GM18858 (cell line): ENCODE measurements at regions not wholly inside any gene's neighbourhood (a gene's known extent, or its start where the extent isn't known, plus 50 kb on each side); places are given as distances from the start of the nearest gene placed in this dataset.

Experiments
- ATAC-seq: cut with Tn5 transposase; IDR thresholded peaks from one replicate; pipeline ENCODE4 v1.9.1; 2021; ENCODE audit not compliant: unreplicated experiment

DNA sequence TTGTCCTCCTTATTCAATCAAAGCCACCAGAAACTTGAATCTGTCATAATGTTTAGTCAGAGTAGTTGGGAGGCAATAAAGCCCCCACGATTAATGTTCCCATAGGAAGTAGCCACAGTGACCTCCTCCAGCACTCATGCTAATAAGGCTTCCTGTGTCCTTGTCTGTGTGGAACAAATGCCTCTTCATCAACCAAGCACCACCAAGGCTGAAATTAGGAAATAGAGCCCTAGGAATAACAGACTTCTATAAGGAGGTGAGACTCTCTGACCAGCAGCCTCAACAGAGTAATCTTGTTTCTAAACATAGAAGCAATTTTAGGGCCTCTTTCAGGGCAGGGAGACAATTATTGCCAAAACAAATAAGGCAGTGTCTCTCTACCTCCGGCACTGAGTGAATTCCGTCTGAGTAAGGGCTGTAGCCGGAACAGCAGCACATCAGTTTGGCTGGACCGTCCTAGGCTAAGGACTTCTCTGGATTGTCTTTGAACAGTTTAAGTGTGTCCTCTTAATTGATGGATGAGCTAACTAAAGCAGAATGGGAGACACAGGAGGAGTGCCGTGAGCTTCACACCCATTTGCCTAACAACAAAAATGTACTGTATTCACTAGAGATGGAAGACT lies 329.2 kb upstream of the HAND2 start:
- ATAC-seq = no peak

DNA sequence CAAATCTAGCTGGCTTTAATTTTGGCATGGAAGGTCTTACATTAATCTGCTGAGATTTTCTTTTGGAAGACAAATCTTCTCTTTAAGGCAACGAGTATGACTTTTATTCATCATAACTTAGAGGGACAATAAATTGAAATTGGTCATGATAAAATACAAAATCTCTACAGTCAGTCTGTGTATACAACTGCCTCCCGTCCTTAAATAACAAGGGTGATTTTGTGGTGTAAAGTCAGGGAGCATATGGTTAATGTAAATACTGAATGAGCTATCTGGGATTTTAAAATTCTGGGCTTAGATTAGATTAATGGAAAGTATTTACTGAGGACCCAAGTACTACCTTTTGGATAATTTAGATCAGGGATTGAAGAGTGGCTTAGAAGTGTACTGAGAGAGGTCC lies 328.4 kb upstream of the HAND2 start:
- ATAC-seq = no peak

DNA sequence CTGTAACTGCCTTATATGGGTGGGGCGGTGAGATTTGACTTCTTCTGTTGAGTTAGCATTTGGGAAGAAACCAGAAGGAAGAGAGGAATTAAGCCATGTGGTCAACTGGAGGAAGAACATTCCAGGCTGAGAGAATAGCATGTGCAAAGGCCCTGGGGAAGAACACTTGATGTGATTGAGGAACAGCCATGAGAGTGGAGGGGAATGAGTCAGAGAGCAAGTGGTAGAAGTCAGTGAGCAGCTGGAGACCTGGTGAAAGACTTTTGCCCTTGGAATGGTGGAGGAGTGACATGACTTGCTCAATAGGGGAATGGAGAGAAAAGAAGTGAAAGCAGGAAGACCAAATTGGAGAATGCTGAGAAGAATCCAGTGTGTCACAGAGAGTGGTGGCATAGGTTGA lies 327.8 kb upstream of the HAND2 start:
- no peak for ATAC-seq

DNA sequence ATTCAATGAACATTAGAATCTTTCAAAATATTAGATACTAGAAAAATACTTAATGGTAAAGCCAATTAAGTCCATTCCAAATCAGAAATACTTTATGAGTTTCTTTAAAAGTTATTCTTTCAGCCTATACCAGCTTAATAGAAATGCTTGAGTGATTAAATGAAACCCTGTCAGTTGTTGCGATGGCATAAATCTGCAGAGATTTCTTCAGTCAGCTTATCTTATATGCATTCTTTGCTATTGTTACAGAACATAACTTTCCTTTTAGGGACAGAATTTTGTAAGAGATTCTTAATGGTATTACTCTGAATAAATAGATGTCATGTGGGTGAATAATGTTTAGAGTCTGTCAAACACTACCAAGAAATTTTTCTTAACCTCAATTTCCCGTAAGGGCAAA lies 325.0 kb upstream of the HAND2 start:
- no peak for ATAC-seq

DNA sequence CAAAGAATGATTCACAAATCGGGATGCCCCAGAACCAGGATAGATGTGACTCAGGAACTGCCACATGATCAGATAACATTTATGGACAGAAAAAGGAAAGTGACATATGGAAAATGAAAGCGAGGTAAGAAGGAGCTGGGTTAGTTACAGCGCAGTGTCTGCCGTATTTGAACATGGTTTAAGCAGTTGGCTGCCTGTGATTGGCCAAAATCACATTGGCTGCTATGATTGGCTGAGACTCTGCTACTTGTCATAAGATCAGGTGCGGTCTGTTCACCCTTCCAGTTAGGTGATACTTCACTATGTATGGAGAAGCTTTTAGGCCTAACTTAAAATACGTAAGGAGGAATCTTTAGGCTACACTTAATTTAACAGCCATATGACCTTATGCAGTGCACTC lies 322.7 kb upstream of the HAND2 start:
- ATAC-seq = no peak

DNA sequence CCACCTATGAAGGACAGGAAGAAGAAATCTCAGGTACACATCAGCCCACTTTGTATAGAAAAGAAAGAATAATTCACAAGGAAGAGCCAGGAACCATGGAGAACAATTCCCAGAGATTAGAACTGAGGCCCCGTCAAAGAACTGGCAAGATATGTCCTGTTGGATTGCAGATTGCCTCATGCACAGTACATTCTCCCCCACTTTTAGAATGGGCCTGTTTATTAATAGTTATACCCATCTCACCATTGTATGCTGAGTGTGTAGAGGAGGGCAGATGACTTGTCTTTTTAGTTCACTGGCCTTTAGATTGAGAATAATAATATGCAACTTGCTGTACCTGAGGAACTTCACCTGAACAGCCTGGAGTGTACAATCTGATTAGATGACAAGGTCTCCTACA lies 315.6 kb upstream of the HAND2 start:
- ATAC-seq = no peak

DNA sequence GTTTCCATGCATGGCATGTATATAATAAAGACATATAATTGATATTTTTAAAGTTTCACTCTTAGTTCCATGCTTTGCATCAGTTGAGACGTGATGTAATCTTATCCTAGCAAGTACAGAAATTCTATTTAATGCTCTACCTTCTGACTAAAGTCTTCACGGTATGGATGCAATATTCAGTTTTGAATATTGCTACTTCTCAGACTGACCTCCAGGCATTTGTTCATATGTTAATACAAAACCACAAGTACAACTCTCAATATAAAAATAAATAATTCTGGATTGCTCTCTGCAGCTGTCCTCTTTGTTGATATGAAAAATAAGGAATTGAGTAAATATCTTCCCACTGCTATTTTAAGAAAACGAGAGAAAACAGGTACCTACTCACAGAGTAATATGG lies 309.8 kb upstream of the HAND2 start:
- no peak for ATAC-seq

DNA sequence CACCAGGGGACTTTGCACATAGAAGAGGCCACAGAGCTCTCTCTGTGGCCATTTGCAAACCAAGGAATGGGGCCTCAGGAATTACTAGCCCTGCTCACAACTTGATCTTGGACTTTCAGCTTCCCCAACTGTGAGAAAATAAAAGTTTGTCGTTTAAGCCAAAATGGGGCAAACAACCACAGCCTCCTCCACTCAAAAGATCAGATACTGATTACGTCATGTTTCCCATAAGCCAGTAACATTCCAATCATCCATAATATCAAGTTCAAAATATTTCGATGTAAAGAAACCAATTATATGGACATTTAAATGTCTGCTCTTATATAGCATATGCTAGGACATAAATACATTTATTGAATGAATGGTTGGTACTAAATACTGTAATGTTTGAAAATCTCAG lies 307.5 kb upstream of the HAND2 start:
- no peak for ATAC-seq

DNA sequence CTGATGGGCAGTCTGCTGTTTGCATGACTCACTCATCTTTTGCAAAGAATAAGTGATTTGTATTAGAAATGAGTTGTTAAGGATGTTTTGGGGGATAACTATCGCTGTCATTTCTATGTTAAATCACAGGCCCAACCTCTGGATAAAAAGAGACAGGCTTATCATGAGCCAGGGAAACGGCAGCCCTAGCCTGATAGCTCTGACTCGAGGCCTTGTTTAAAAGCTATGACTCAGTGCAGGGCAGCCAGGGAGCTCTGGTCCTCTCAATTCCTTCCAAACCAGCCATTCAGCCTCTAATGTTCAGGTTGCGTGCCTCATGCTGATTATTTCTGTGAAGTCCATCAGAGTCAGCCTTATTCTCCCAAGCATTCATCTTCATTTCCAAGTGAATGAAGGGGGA lies 305.9 kb upstream of the HAND2 start:
- no peak for ATAC-seq

DNA sequence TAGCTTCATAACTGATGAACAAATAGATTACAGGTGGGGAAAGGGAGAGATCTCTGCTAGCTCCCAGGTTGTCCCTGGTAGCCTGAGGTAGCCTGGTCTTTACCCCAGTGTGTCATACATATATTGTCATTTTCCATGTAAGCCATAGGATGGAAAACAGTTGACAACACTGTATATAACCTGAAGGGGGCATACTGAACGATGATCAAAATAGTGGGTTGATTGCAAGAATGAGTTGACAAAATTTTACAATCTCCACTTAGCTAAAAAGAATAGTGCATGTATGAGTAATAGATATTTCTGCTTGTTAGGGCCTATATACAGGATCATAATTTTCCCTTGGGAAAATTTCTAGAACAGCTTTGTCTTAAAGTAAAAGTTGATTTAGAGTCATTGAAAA lies 304.1 kb upstream of the HAND2 start:
- no peak for ATAC-seq

DNA sequence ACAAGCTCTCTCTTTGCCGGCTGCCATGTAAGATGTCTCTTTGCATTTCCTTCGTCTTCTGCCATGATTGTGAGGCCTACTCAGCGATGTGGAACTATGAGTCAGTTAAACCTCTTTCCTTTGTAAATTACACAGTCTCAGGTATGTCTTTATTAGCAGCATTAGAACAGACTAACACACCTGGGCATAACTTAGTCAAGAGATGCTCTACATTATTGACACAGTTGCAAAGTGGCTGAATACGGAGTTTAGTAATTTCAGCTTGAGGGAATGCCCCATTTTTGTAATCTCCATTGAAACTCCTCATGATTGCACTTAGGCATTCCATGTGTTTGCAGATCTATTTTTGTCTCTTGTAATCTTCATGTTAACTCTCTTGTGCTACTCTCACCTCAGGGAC lies 299.5 kb upstream of the HAND2 start:
- no peak for ATAC-seq

DNA sequence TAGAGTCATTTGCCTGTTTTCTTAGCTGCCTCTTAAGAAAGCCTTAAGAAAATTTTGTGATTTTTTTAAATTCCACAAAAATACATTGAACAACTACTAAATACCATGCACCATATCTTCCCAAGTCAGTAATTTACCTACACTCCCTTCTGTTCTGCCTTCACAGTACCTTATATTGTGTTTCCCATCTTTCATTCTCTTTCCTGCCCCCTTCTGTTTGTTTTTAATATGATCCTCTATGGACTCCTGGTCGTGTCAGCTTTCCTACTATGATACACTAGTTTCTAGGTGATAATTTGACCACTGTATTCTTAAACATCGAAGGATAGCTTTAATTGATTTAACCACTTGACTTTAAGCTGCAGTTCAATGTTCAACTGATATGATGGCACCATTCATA lies 297.7 kb upstream of the HAND2 start:
- ATAC-seq = no peak

DNA sequence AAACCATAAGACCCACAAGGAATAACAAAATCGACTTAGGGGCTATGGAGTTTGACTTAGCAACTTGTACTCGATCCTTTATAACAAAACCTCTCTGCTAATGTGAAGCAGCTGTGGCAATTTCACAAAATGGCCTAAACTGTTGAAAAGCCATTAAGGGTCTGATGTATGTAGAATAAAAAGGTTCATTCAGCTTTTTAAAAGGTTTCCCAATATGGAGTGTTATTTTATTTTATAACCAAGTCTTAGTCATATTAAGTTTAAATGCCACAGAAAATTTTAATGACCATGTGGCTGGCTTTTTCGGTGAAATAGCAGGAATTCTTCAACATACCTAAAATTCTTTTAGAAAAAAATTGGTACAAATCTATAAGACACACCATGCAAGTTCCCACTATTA lies 291.8 kb upstream of the HAND2 start:
- ATAC-seq = no peak

DNA sequence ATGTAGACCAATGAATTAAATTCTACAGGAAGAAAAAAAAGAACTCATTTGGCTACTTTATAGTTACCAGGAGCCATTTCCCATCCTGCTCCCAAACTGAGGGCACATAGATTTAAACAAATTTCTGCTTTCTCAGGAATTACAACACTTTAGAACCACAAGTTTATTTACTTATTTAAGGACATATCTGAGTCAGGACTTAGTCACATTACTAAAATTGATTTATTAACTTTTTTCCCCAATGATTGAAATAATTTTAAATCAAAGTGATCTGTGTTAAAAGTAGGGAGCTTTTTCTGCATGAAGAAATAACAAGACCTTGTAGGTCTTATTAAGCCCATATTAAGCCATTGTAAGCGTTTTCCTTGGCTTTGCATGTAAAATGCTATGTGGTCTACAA lies 291.0 kb upstream of the HAND2 start:
- no peak for ATAC-seq

DNA sequence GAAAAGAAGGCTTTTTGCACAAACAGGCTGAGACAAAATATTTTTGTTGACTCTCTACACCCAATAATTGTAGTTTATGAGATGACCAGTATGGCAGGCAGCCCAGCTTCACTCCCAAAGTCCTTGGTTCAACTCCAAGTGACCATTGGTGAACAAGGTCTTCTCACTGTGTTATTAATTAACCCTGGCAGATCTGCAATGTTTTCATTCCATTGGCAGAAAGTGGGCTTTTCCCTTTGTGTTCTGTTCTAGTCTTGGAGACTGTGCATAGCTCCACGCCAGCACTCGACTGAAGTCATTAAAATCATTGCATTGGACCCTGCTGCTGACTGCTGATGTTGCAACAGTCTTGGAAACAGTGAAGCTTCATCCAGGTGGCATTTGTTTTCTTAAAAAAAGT lies 277.3 kb upstream of the HAND2 start:
- ATAC-seq = no peak

DNA sequence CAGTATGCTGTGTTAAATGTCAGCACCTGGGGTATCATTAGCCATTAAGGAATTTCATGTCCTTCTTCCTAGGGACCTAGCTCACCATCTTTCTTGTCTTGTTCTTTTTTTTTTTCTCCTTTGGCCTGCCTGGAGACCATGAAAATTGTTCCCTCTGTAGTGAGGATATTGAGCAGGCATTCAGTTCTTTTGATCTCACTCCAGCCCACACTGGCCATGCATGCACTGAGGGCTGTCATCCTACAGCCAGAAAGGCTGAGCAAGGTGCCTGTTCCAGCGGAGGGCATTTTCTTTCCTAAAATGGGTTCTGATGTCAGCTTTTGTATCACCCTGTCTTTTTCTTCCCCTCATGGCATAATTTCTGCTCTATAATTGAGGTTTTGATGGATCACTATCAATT lies 275.9 kb upstream of the HAND2 start:
- no peak for ATAC-seq

DNA sequence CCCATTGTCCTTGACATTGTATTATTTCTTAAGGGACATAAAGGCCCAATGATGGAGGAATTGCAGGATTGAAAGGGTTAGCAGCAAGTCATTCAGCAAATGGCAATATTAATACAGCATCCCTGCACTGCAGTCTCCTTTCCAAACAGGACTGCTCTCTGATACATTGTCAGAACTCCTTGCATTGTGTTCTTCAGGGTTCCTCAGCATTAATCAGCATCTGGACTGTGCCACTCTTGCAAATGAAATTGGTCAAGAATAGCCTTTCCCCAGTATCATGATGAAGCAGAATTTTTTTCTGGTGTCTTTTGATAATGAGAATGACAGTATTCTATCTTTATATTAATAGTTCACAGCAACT lies 272.6 kb upstream of the HAND2 start:
- ATAC-seq = no peak

DNA sequence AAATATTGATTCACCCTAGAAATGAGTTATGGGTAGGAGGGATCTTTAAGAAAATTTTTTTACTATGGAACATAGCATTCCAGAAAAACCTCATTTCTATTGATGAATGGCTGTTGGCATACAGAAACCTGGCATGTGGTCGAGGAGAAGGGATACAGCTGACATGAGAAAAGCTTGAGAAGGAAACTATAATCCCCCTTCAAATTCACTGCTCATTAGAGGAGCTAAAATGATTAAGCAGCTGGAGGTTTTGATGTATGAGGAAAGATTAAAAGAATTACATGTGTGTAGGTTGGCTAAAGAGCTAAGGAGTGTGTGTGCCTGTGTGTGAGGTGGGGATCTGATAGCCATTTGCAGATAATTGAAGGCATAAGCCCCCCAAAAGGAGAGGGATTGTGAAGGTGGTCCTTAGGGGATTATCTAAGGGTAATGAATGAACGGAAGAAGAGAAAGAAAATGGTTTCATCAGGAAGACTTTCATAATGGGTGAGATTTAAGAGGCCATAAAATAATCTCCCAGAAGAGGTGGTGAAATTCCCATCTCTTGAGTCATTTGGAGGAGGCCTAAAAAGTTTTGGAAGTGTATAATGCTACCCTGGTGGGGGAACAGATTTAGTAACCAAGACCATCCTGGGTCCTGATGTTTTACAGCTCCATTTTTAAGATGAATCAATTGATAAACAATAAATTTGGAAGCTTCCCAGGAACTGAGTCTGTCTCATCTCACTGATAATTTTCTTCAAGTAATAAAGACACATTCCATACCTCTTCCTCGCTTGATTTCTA lies 272.0 kb upstream of the HAND2 start:
- ATAC-seq = no peak

DNA sequence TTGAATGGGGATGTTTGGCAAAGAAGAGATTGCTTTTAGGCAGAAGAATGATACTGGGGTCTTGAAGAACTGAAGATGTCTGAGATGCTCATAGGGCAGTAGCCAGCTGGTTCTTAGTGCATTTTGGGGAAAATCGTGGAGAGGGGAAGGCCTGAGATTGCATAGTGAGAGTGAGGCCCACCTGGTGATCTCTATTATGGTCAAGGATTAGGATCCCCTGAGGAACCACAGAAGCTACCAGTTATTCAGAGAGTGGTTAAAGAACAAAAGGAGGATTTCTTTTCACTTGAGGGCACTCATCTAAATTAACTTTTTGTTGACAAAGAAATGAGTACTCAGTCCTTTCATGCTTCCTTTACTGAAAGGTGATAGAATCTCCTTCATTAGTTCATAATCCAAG lies 271.3 kb upstream of the HAND2 start:
- no peak for ATAC-seq

DNA sequence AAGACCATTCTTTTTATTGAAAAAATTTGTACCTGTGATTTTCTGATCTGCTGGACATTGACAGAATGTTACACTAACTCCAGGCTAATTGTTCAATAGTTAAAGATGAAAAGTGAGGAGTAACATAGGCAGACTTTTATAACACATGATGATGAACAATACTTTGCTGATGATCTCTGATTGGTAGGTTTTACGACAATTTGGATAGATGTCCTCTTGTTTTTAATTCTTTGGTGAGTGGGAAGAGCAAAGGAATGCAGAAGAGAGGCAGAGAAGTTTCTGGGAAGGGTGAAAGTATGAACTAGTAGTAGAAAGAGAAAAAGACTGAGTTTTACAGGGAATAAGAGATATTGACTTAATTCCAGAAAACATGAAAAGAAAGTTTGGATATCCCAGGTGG lies 267.3 kb upstream of the HAND2 start:
- ATAC-seq = no peak

DNA sequence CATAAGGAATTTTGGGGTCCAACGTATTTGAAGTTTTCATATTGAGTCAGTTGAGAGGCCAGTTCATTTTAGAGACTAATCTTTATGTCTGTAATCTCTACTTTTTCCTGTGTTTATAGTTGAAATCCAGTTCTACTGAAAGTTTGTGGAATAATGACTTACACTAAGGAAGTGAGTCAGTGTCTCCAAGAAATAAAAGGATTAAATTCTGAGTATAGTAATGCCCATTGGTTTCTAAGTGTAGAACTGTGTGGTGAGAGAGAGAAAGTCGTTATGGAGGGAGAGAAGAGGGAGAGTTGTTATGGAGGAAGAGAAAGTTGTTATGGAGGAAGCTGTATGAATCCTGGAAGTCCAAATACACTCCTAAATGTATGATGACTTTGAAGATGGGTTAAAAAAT lies 264.6 kb upstream of the HAND2 start:
- ATAC-seq = no peak

DNA sequence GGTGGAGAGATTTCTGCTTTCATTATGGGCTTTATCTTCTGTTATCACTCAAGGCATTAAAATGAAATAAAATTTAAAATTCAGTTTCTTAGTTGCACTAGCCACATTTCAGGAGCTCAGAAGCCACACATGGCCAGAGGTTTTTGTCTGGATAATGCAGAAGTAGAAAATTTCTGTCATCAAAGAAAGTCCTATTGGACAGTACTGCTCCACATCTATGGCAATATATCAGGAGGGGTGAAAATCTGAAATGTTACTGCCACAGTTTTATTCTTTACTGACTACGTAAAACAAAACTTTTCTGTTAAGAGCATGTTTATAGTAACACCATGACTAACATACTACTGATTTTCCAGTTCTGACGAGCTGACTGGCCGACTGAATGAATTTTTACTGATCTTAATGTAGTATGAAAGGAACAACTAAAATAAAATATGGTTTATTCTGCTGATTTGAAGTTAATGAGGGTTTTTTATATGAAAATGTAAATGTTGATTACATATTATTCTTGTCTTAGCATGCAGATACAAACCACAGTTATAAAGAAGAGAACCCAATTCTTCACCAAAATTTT lies 264.0 kb upstream of the HAND2 start:
- ATAC-seq = no peak

DNA sequence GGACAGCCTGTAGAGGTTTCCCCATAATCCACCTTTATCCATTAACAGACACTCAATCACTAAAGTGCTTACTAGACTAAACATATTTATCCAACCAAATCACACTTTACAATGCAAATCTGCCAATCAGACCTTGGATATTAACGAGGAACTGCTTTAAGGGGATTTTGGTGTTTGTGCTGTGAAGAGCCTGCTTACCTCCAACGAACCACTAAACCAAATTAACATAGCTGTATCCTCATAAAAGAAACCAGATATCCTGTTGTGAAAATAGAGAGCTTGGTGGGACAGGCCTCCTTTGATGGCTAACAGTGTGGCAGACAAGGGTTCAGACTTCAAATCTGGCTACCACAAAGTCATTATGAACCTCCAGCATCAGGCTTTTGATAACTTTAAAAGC lies 252.6 kb upstream of the HAND2 start:
- ATAC-seq = no peak
